ENCODE measurements at regions not wholly inside any gene's neighbourhood (a gene's known extent, or its start where the extent isn't known, plus 50 kb on each side); places are given as distances from the start of the nearest gene placed in this dataset.

DNA sequence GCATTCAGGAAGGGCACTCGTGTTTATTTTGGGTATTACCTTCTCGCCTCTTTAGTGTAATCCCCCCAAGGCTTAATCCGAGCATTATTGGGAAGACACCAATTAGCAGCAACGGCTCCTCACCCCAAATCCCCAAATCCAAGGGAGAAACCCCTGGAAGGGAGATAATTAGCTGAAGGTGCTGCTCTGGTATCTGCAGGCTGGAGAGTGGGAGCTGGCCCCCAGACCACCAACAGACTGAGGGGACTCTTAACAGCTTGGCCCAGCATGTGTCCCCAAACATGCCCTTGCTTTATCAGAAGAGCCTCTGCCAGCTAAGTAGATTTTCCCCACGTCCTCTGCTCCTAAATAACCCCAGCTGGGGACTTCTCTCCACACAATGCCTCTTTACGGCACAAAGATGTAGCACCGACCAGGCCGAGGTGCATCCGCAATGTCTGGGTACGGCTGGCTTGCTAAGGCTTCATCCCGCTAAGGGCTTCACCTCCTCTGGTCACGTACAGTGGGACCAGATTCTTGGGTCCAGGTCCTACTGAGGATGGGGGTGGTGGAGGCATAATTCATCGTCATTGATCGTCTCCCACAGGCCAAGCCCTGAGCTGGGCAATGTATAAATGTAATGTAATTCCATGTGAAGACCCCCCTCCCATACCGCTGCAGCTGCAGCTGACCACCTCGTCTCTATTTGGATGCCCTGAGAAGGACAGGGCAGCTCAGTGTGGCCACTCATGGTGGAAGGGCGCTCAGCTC is 123.7 kb upstream of the GSC start:
- TF ChIP-seq, protein P1, sequence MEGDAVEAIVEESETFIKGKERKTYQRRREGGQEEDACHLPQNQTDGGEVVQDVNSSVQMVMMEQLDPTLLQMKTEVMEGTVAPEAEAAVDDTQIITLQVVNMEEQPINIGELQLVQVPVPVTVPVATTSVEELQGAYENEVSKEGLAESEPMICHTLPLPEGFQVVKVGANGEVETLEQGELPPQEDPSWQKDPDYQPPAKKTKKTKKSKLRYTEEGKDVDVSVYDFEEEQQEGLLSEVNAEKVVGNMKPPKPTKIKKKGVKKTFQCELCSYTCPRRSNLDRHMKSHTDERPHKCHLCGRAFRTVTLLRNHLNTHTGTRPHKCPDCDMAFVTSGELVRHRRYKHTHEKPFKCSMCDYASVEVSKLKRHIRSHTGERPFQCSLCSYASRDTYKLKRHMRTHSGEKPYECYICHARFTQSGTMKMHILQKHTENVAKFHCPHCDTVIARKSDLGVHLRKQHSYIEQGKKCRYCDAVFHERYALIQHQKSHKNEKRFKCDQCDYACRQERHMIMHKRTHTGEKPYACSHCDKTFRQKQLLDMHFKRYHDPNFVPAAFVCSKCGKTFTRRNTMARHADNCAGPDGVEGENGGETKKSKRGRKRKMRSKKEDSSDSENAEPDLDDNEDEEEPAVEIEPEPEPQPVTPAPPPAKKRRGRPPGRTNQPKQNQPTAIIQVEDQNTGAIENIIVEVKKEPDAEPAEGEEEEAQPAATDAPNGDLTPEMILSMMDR (IDR thresholded peaks at IDR 0.05), result no peak
- no peak for TF ChIP-seq TCF7L2 (IDR thresholded peaks at IDR 0.05; ENCODE audit: low read depth, low read length)
- TF ChIP-seq, protein P2, sequence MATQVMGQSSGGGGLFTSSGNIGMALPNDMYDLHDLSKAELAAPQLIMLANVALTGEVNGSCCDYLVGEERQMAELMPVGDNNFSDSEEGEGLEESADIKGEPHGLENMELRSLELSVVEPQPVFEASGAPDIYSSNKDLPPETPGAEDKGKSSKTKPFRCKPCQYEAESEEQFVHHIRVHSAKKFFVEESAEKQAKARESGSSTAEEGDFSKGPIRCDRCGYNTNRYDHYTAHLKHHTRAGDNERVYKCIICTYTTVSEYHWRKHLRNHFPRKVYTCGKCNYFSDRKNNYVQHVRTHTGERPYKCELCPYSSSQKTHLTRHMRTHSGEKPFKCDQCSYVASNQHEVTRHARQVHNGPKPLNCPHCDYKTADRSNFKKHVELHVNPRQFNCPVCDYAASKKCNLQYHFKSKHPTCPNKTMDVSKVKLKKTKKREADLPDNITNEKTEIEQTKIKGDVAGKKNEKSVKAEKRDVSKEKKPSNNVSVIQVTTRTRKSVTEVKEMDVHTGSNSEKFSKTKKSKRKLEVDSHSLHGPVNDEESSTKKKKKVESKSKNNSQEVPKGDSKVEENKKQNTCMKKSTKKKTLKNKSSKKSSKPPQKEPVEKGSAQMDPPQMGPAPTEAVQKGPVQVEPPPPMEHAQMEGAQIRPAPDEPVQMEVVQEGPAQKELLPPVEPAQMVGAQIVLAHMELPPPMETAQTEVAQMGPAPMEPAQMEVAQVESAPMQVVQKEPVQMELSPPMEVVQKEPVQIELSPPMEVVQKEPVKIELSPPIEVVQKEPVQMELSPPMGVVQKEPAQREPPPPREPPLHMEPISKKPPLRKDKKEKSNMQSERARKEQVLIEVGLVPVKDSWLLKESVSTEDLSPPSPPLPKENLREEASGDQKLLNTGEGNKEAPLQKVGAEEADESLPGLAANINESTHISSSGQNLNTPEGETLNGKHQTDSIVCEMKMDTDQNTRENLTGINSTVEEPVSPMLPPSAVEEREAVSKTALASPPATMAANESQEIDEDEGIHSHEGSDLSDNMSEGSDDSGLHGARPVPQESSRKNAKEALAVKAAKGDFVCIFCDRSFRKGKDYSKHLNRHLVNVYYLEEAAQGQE (IDR thresholded peaks at IDR 0.05; ENCODE audit: insufficient read depth in 1 of 2, low read depth in 2 of 2, low read length in 1 of 2), result no peak
- no peak for TF ChIP-seq POLR2AphosphoS5 (IDR thresholded peaks at IDR 0.05; ENCODE audit: low read depth, low read length)
